ENCODE measurements at regions not wholly inside any gene's neighbourhood (a gene's known extent, or its start where the extent isn't known, plus 50 kb on each side); places are given as distances from the start of the nearest gene placed in this dataset.

- TF ChIP-seq POU6F1 (CRISPR knock-in tag; IDR thresholded peaks at IDR 0.05; ENCODE audit: borderline replicate concordance, low read depth) = no peak
- TF ChIP-seq PPARA (CRISPR knock-in tag; IDR thresholded peaks at IDR 0.05; ENCODE audit: borderline replicate concordance) = no peak
- no peak for TF ChIP-seq ESRRG (CRISPR knock-in tag; IDR thresholded peaks at IDR 0.05)
- no peak for TF ChIP-seq CSDC2 (CRISPR knock-in tag; IDR thresholded peaks at IDR 0.05)
These were observed 553.8 kb downstream of the TFEC start (continued) for GRCh38 chr7:115476671-115477181.

- peak; percentile 59 for ATAC-seq
- no peak for TF ChIP-seq TSHZ2 (CRISPR knock-in tag; IDR thresholded peaks at IDR 0.05)
- TF ChIP-seq ZC3H10 (CRISPR knock-in tag; IDR thresholded peaks at IDR 0.05) = no peak
- TF ChIP-seq CREB5 (CRISPR knock-in tag; IDR thresholded peaks at IDR 0.05; ENCODE audit: low read depth) = no peak
- TF ChIP-seq ESRRG (CRISPR knock-in tag; IDR thresholded peaks at IDR 0.05) = no peak
- TF ChIP-seq PATZ1 (CRISPR knock-in tag; IDR thresholded peaks at IDR 0.05; ENCODE audit: borderline replicate concordance) = no peak
- no peak for TF ChIP-seq CSDC2 (CRISPR knock-in tag; IDR thresholded peaks at IDR 0.05)
- TF ChIP-seq GLIS3 (CRISPR knock-in tag; IDR thresholded peaks at IDR 0.05) = no peak
These were observed 554.0 kb downstream of the MDFIC start for GRCh38 chr7:115475761-115476385.

- no peak for TF ChIP-seq GLIS3 (CRISPR knock-in tag; IDR thresholded peaks at IDR 0.05)
- no peak for TF ChIP-seq ZNF70 (CRISPR knock-in tag; IDR thresholded peaks at IDR 0.05)
- TF ChIP-seq RARB (CRISPR knock-in tag; IDR thresholded peaks at IDR 0.05) = no peak
- TF ChIP-seq CREB5 (CRISPR knock-in tag; IDR thresholded peaks at IDR 0.05; ENCODE audit: low read depth) = no peak
- TF ChIP-seq ARNTL (CRISPR knock-in tag; IDR thresholded peaks at IDR 0.05; ENCODE audit: borderline replicate concordance, low read depth) = no peak
- no peak for TF ChIP-seq TSHZ2 (CRISPR knock-in tag; IDR thresholded peaks at IDR 0.05)
- no peak for TF ChIP-seq SNAI2 (CRISPR knock-in tag; IDR thresholded peaks at IDR 0.05)
- no peak for TF ChIP-seq ZNF8 (CRISPR knock-in tag; IDR thresholded peaks at IDR 0.05)
- no peak for TF ChIP-seq POU6F1 (CRISPR knock-in tag; IDR thresholded peaks at IDR 0.05; ENCODE audit: borderline replicate concordance, low read depth)
- no peak for TF ChIP-seq ESRRG (CRISPR knock-in tag; IDR thresholded peaks at IDR 0.05)
- TF ChIP-seq PPARA (CRISPR knock-in tag; IDR thresholded peaks at IDR 0.05; ENCODE audit: borderline replicate concordance) = no peak
- TF ChIP-seq OSR1 (CRISPR knock-in tag; IDR thresholded peaks at IDR 0.05) = no peak
- TF ChIP-seq CSRNP3 (CRISPR knock-in tag; IDR thresholded peaks at IDR 0.05) = no peak
- no peak for ATAC-seq
These were observed 553.3 kb downstream of the MDFIC start for GRCh38 chr7:115475206-115475605.

All from SK-N-SH treated with all-trans-retinoic acid at 6 μM for 48 hours (cell line).